ENCODE measurements at regions not wholly inside any gene's neighbourhood (a gene's known extent, or its start where the extent isn't known, plus 50 kb on each side); places are given as distances from the start of the nearest gene placed in this dataset.

DNA sequence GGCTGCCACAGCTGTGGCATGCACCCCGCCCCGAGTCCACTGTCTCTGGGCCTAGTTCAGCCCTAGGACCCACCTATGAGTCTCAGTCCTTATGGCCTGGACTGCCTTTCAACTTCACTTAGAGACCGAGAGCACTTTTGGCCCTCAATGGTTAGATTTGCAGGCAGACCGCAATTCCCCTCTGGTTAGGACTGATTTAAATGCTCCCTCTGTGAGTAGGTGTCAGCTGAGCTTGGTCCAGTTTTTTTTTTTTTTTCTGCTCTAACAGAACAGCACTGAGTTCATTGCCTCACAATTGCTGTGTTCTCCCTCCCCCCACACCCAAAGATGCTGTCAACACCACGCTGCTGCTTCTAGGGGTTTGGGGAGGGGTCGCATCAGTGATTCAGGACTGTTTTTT, 143.2 kb downstream of the BMP15 start:
- Histone ChIP-seq H2BK15ac (ENCODE audit: low read depth, low read length) (no peak overlapping the region), H3K27ac (ENCODE audit: insufficient read length, low read depth, low read length) (no peak overlapping the region), H3K14ac (ENCODE audit: insufficient read depth, low read length) (no peak overlapping the region; the same call in 1 of the 2 replicates), H3K18ac (ENCODE audit: insufficient read length, low read depth, low read length) (no peak overlapping the region), H3K79me1 (ENCODE audit: insufficient read depth, low read depth, low read length, poor library complexity, severe bottlenecking) (no peaks in the 10 kb centered on the region), H4K5ac (ENCODE audit: insufficient read length, low read depth, low read length) (no peak overlapping the region), H3K4me2 (ENCODE audit: insufficient read depth, insufficient read length, low read length) (no peak overlapping the region), H3K4ac (ENCODE audit: low read depth, low read length) (no peak overlapping the region), H4K8ac (replicated peaks; ENCODE audit: insufficient read length, low read depth, low read length) (no peak overlapping the region), H4K91ac (ENCODE audit: insufficient read length, low read depth, low read length) (no peak overlapping the region), H3K9me3 (ENCODE audit: control insufficient read depth, low read depth, low read length) (peaks cover 11% of the 10 kb centered on the region), H2BK20ac (ENCODE audit: low read depth, low read length, poor library complexity, severe bottlenecking) (no peak overlapping the region), H3K23me2 (ENCODE audit: insufficient read length, low read depth, low read length, poor library complexity, severe bottlenecking) (no peaks in the 10 kb centered on the region), H3K56ac (ENCODE audit: insufficient read length, low read depth, low read length) (no peak overlapping the region), H2BK5ac (ENCODE audit: insufficient read length, low read length) (no peak overlapping the region), H2AK5ac (ENCODE audit: insufficient read length, low read length) (no peak overlapping the region), H2AFZ (ENCODE audit: low read length) (no peak overlapping the region), H3K79me2 (ENCODE audit: insufficient read depth, low read length) (no peaks in the 10 kb centered on the region), H2BK12ac (ENCODE audit: insufficient read length, low read depth, low read length) (no peak overlapping the region), H3K23ac (ENCODE audit: insufficient read length, low read depth, low read length) (no peak overlapping the region), H2BK120ac (ENCODE audit: low read depth, low read length, poor library complexity, severe bottlenecking) (no peak overlapping the region), H3K4me1 (ENCODE audit: insufficient read depth, low read length) (no peaks in the 10 kb centered on the region), H3K9ac (ENCODE audit: extremely low read depth, insufficient read length, low read length) (no peak overlapping the region), H4K20me1 (ENCODE audit: control insufficient read depth, insufficient read depth, insufficient read length) (no peaks in the 10 kb centered on the region), H3K27me3 (ENCODE audit: insufficient read depth, low read length) (no peaks in the 10 kb centered on the region), H3T11ph (ENCODE audit: low read length) (no peak overlapping the region)
- DNase-seq, result no peak
- H3K27ac Mint-ChIP-seq, result no peak overlapping the region
- H3K9me3 Mint-ChIP-seq, result peaks cover 48 to 50% of the 10 kb centered on the region in 2 experiments
- no peak for TF ChIP-seq CTCF (conservative IDR thresholded peaks at IDR 0.05)
- H3K27me3 Mint-ChIP-seq (ENCODE audit: low read depth), result no peaks in the 10 kb centered on the region
- WGBS (ENCODE audit: extremely low coverage, insufficient read length, low lambda C conversion rate), result no CpG with 5 or more reads among the region's 6 CpGs
- H3K4me1 Mint-ChIP-seq, result no peaks in the 10 kb centered on the region
- no peaks in the 10 kb centered on the region; a peak in 2 of 7 replicates for H3K36me3 Mint-ChIP-seq (ENCODE audit: insufficient read depth in 1 of 3, low read depth in 3 of 3)
- H3K4me3 Mint-ChIP-seq, result no peak overlapping the region
